OCI-LY1 (cell line): ENCODE measurements at regions not wholly inside any gene's neighbourhood (a gene's known extent, or its start where the extent isn't known, plus 50 kb on each side); places are given as distances from the start of the nearest gene placed in this dataset.

Experiments
- EZH2 ChIP-seq: fragments of 200-600 bp; sonication (generic), shearing (Covaris generic); IDR thresholded peaks from 2 replicates; pipeline ENCODE4 v1.8.0; 2017; ENCODE audit warnings: borderline replicate concordance, mixed run types, mild to moderate bottlenecking, antibody characterized with exemption, low read length, moderate library complexity, mixed read lengths
- TF ChIP-seq, protein P1 (sequence below): fragments of 200-600 bp; sonication (generic), shearing (Covaris generic); IDR thresholded peaks from 2 replicates; pipeline ENCODE4 v1.5.1; 2017; ENCODE audit warnings: mild to moderate bottlenecking, antibody characterized with exemption, low read length, moderate library complexity, mixed read lengths

GRCh38 chr3:5677555-5677954 lies 490.0 kb downstream of the EDEM1 start:
- TF ChIP-seq, protein P1, sequence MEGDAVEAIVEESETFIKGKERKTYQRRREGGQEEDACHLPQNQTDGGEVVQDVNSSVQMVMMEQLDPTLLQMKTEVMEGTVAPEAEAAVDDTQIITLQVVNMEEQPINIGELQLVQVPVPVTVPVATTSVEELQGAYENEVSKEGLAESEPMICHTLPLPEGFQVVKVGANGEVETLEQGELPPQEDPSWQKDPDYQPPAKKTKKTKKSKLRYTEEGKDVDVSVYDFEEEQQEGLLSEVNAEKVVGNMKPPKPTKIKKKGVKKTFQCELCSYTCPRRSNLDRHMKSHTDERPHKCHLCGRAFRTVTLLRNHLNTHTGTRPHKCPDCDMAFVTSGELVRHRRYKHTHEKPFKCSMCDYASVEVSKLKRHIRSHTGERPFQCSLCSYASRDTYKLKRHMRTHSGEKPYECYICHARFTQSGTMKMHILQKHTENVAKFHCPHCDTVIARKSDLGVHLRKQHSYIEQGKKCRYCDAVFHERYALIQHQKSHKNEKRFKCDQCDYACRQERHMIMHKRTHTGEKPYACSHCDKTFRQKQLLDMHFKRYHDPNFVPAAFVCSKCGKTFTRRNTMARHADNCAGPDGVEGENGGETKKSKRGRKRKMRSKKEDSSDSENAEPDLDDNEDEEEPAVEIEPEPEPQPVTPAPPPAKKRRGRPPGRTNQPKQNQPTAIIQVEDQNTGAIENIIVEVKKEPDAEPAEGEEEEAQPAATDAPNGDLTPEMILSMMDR: no peak
- no peak for TF ChIP-seq EZH2
